HPDE6-E6E7 (cell line): ENCODE measurements at regions not wholly inside any gene's neighbourhood (a gene's known extent, or its start where the extent isn't known, plus 50 kb on each side); places are given as distances from the start of the nearest gene placed in this dataset.
"Not testable (repeated sequence)": the region's sequence is repeated elsewhere in the genome, so short reads cannot be mapped to it uniquely, and the experiment has no call there.

Experiments
- DNase-seq: peaks from one replicate; pipeline ENCODE4 v3.0.0; 2011; ENCODE audit warnings: missing footprints; ENCODE audit errors: extremely low spot score

DNA sequence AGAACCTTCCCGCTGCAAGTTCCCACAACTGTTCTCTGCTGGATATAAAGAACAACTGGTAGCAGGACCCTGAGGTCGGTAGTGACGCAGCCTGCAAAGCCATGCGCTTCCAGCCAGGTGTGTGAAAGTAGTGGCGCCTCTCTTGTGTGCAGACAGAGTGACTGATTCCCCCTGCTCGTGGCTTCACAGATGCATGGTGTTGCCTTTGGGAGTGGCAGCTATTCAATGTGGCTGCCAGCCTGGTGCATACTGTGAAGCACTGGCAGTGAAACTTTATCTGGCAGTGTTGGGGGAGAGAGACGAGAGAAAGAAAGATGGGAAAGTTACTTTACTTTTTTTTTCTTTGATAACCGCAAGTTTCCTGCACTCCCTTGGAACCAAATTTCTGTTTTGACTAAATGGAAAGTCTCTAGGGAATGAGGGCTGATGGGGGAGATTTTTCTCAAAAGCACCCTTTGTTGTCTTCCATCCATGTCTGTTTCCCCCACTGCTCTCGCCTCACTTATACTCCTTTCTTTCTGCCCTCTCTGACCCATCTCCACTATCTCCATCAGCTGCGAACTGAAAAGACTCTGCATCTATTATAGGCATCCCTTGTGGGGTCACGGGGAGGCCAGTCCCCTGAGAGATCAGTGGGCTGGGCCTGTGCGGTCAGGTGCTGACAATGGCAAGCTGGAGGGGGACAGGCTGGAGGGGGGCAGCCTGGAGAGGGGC, 90.0 kb upstream of the TNP1 start:
- DNase-seq: no peak

DNA sequence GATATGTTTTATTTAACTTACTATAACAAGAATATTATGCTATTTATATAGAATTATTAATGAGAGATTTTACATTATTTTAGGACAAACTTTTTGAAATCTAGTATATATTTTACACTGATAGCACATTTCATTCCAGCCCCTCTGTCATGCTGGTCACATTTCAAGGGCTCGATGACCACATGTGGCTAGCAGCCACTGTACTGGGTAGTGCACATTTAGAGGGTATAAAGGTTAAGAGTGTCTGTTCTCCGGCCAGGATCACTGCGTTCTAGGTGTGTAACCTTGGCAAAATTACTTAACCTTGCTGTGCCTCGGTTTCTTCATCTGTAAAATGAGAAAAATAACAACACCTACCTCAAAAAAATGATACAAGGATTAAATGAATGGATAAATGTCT, 87.2 kb upstream of the TNP1 start:
- no peak for DNase-seq

DNA sequence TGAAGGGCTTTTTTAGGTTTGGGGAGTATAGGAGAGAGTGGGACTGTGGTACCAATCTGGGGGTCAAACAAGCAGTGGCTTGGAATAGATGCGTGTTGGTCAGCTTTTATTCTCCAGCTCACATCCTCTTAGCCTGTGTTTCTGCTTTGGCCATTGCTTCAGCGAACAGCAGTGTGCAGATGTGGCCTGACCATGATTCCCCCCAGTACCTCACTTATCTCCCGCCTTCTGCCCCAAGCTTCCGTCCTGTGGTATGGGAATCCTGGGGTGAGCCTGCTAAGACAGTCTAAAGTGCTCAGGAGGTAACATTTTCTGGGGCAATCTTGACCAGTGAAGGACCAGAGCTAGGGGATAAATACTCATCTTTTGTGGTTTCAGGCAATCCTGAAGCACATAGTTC, 84.9 kb upstream of the TNP1 start:
- no peak for DNase-seq

DNA sequence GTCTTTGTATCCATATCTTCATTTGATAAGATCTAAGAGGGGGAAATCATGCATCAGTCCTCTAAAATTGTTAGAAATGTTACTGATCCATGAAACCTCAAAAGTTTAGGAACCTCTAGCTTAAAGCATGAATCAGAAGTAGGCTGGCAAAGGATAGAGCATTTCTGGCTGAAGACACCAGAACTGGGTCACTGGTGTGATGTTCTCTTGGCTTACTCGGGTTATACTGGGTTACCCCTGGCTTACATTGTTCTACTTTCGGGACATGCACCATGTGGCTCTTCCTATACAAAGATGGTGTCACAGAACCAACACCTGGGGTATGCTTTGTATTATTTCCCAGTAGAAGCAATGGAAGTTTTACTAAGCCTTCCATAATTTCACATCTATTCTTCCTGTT, 83.2 kb upstream of the TNP1 start:
- no peak for DNase-seq

DNA sequence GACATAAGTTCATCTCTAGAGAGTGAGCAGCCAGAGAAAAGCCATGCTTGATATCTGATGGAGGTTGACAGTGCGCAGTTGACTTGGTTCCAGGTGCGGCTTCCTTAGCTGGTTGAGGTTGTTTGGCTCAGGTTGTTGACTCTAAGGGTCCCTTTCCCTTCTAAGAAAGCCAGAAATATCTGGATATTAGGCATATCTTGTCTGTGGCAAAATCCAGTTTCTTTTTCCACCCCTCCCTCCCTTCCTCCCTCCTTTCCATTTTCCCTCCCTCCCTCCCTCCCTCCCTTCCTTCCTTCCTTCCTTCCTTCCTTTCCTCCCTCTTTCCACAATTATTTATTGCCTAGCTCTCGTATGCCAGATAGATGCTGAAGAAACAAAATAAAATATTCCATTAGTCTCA, 82.6 kb upstream of the TNP1 start:
- no peak for DNase-seq

DNA sequence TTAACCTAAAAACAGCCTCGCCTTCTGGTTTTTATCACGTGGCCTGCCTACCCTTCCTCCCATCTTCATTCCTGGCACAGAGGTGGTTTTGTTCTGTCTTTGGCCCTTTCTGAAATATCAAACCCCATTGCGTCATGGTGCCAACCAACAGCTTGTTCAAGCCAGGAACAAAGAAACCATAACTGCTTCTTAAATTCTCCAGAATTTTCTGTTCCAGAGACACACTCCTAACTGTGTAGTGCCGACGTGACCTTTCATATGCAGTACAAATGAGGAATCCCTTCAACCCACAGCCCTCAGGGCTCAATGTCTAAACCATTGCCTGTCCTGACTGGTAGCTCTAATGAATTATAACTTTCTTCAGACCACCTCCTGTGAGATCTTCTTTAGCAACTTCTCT, 82.2 kb upstream of the TNP1 start:
- DNase-seq: no peak

DNA sequence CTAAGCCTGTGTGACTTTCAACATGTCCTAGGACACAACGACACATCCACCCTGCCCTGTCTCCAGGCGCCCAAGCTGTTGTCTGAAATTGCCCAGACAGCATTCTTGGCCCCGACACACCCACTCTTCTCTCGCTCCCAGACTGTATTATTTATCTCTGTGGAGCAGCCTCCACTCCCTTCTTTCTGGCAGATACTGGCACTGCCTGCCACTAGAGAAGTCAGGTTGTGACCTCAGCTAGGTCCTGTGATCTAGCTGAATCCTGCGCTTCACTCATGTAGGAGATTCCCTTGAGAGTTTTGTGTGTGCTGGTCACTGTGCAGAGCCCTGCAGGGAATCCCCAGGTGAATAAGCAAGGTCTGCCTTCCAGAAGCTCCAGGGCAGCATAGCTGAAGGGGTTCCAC, 77.1 kb upstream of the TNP1 start:
- no peak for DNase-seq

DNA sequence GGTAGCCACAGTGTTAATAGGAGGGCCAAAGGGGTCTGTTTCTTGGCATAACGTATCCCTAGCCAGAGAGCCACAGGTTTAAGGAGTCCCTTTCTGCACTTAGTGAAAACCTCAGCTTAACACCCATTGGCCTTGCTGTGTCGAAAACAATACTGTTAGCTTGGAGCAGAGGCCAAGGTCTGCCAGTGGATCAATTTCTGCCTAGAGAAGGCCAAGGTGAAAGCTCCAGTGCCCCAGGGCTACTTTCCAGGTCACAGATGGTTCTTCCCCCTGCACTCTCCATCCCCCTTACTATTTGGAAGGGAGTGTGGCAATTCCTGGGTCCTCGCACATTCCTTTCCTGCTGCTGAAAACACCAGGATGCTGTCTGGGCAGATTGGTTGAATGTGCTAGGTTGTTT, 74.8 kb upstream of the TNP1 start:
- DNase-seq: no peak

DNA sequence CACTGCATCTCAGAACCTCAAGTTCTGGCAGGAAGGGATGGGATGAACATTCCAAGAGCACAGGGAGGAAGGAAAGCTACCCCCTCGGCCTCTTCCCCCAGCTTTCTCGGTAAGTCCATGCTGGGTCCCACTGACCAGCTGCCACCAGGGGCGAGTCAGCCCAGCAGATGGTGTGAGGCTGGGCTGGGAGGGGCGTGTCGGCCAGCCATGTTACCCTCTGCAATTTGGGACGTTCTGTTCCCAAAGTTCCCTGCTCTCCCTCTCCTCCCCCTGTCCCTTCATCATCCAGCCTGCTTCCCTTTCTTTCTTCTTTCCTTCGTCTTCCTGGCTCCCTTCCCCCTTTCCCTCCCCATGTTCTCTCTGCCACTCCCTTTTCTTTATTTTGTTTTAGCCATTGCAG, 74.3 kb upstream of the TNP1 start:
- no peak for DNase-seq

DNA sequence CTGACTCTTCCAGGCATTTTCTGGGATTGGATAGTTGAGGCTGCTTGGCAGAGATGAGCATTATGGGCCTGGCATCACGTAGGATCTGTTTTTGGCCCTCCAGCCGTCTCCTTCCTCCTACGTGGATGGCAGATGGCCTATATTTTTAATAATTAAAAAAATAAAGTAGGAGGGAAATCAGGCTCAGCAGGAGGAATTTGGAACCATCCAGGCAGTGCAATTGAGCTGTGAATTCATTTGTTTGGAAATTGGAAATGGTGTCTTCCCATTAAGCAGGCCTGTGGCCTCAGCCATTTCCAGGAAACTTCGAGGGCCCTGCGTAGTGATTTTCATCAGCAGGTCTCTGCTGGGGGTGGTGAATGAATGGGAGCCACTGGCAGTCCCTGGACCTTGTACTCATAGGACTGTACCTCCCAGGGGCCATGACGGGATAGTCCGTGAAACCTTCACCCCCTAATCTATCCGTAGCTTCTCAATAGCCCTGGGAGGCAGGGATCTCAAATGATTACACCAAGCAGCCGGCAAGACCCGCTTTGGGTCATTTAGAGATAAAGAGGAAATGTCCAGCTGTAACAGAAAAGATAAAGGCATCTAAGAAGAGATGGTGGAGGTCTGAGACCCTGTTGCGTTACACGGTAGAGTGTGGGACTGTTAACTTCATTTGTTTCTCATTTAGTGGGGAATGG, 73.1 kb upstream of the TNP1 start:
- DNase-seq: no peak

DNA sequence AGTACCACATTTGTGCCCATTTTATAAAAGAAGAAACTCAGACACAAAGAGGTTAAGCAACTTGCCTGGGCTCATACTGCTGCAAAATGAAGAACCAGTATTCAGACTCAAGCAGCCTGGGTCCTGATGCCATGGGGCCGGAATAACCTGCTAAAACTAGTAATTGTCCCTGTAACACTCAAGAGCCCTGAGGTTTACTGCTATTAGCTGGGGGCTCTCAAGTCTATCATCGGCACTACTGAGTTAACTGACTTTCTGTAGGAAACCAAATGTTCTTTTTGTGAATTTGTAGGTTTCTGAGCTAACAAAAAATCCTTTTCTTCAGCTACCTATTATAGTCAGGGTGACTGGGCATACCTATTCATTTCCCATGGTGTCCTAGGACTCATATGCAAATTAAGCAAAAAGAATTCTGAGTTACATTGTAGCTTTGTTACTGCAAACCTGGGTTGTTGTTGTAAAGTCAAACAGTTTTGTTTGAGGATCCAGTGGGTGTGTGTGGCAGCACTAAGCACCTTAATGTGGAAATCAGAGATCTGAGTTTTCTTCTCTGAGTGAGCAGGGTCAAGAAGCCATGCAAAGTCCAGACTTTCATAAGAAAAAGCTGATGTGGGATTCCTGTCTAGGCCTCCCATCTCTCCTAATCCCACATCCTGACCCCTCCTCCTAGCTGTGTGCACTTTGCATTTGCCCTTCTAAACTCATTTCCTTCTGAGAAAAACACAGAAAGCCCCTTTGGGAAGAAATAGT, 72.4 kb upstream of the TNP1 start:
- DNase-seq: no peak

DNA sequence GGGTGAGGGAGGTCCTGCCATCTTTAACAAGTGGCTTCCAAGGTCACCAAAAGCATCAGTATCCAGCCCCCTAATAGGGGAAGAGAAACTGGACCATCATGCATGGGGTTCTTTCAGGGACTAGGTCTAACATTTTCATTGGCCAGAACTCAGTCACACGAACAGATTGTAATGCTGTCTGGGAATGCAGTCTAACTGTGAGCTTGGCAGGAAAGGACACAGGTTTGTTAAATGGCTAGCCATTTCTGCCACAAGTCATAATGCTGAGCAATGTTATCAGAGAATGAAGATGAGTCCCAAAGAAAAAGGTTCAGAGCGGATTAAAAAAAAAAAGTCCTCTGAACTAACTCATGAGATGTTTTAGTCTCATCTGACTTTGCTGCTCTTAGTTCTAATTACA, 70.9 kb upstream of the TNP1 start:
- no peak for DNase-seq

DNA sequence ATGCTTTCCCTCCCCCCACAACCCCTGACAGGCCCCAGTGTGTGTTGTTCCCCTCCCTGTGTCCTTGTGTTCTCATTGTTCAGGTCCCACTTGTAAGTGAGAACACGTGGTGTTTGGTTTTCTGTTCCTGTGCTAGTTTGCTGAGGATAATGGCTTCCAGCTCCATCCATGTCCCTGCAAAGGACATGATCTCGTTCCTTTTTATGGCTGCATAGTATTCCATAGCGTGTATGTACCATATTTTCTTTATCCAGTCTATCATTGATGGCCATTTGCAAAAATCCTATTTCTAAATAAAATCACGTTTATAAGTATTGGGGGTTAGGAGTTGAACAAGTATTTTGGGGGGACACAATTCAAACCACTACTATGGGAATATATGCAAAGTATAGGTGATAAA, 69.5 kb upstream of the TNP1 start:
- DNase-seq: not testable (repeated sequence)

DNA sequence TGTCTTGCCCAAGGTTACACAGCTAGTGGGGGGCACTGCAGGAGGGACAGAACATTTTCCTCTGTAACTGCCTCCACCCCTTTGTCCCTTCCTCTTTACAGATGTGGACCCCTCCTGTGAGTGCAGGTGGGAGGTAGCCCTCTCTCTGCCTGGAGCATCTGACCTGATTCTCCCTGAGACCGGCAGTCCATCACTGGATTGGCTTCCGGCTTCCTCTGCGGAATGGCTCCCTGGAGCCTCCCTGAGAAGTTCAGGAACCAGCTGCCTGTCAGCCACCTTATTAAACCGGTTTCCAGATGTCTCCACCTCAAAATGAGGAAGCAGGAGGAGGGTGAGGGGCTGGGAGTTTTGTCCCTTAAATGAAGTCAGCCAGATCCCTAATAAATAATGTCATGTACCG, 67.3 kb upstream of the TNP1 start:
- no peak for DNase-seq

DNA sequence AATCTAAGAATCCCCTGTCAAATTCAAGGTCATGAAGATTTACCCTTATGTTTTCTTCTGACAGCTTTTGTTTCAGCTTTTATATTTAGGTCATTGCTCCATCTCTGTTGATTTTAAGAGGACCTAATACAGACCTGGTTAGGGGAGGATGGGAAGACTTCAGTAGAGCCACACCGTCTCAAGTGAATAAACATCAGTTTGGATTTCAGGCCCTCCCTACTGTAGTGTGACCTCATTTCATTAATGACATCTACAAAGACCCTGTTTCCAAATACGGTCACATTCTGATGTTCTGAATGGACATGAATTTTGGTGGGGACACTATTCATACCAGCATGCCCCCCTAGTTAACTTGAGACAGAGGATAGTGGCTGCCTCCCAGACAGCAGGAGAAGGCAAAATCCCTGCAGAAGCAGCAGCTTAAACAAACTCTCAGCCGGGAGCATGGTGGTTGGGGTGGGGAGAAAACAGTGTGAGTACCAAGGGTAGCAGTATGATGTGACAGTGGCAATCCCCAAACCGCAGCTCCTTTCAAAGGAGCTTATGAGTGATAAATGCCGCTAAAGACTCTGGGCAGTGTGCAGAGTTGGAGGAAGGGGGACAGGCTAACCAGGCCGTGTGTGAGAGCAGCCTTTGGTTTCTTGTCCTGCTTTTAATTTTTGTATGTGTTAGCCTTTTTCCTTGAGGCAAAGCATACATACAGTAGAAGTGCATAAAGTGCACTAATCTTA, 65.9 kb upstream of the TNP1 start:
- DNase-seq: no peak

DNA sequence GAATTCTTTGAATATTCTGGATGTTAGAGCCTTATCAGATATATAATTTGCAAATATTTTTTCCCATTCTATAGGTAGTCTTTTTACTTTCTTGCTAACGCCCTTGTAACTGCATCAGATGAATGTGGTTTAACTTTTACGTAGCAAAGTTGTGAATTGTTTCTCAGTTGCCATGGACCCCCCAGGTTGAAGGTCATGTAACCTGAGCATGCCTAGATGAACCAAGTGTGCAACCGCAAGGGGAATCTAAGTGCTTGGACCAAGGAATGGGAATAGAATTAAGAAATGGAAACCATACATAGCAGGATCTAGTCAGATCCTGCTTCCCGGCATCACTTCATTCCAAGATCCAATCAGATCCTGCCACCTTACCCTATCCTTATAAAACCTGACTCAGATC, 65.1 kb upstream of the TNP1 start:
- DNase-seq: no peak

DNA sequence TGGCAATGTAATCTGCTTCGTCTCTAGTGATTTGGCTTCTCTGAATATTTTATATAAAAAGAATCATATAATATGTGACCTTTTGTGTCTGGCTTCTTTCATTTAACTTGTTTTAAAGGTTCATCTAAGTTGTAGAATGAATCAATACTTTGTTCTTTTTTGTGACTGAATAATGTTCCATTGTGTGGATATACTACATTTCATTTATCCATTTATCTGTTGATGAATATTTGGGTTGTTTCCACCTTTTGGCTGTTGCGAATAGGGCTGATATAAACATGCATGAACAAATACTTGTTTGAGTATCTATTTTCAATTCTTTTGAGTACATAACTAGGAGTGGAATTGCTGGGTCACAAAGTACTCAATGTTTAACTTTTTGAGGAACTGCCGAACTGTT, 63.8 kb upstream of the TNP1 start:
- DNase-seq: no peak

DNA sequence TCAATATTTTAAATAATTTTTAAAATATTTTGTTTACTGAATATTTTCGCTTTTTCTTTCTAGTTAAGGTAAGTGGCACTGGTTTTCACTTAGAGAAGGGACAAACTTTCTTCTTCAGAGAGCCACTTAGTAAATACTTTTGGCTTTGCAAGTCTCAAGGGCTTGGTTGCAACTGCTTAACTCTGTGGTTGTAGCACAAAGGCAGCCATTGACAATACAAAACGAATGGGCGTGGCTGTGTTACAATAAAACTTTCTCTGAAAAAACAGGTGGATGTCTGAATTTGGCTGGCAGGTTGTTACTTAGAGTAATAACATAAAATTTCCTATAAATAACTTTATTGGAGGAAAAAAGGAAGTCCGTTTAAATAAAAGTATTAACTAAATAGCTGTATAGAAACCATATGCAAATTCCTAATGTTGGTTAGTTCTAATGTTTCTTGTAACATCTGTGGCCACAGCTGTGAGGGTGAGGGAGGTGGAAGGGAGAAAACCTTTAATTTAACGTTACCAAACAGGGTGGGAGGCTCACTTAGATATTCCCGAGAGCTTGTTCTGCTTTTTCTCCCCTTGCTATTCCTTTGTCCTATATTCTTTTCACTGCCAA, 62.4 kb upstream of the TNP1 start:
- DNase-seq: no peak

DNA sequence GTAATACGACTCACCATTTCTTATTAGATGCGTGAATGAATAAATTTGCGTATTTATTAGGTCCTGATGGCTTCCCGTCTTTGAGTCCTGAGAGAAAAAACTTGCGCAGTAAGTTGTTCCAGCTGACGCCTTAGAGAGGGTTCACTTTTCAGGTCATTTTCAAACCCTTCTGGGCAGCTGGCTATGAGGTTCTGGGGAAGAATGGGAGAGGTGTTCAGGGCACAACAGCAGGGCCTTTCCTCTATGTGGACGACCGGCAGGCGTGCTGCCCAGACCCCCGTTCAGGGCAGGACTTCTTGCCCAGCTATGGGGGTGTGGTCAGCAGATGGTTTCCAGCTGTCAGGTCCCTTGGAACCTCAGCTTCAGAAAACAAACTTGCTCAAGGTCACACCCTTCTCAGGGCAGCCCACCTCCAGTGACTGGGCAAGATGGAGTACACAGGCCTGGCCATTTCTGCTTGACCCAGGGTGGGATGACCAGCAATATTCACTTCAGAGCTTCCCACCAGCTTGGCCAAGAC, 61.1 kb upstream of the TNP1 start:
- no peak for DNase-seq

DNA sequence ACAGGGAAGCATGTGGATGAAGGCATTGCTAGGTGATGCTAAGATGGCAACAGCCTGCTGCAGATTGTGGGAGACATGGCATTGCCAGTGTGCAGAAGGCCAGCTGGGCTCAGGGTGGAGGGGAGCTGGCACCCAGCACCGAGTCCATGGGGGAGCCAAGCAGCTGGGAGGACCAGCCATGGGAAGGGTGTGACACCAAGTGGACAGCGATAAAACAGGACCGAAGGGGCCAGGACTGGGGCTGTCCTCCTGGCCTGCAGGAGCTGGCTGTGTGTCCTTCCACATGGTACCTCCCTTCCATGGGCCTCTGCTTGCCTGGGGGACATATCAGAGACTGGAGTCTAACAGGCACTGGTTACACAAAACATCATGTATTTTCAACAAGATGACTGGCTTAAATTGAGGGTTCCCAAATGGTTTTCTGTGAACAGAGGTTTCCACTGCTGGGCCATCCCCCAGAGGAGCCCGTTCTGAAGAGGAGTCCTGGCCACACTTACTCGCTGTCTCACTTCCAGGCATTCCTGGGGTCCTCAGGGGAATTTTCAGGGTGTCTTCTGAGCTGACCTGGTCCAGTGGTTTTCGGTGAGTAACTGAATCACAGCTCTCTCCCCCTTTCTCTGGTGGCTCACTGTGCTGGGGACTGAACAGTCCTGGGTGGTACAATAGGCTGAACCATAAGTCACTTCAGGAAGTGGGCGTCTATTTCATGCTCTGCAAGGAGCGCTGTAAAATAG, 60.4 kb upstream of the TNP1 start:
- no peak for DNase-seq

DNA sequence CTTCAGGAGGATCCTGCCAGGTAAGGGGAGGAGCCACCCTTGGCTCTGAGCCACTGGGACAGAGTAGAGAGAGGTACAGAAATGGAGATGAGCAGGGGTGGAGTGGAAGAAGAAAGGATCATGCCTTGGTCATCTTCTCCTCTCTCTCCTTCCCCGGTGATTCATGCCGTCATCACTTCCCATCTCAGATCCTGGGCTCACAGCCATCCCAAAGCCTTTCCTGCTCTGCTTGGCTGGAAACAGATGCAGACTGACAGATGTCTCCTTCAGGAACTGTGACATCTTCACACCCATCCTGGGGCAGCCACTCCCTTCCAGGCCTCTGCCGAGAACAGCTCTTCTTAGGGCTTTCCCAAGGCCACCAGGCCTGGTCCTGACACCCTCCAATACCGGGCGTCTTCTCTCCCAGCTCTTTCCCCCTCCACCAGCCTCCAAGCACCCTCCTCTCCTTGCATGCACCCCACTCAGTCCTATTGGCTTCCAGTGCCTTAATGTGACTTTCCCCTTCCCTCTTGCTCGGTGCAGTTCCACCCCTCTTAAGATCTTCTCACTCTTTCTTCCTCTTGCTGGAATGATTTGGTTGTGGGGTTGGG, 58.3 kb upstream of the TNP1 start:
- DNase-seq: peak; percentile 28
